H1 (cell line): ENCODE measurements at regions not wholly inside any gene's neighbourhood (a gene's known extent, or its start where the extent isn't known, plus 50 kb on each side); places are given as distances from the start of the nearest gene placed in this dataset.

Experiments
- SP4 ChIP-seq: IDR thresholded peaks from 2 replicates; pipeline ENCODE4 v1.6.1; 2012; ENCODE audit warnings: low read length, inconsistent platforms
- TF ChIP-seq, protein P1 (sequence below): IDR thresholded peaks from 2 replicates; pipeline ENCODE4 v1.6.1; 2011; ENCODE audit warnings: low read depth, mild to moderate bottlenecking, low read length; ENCODE audit not compliant: insufficient read depth

DNA sequence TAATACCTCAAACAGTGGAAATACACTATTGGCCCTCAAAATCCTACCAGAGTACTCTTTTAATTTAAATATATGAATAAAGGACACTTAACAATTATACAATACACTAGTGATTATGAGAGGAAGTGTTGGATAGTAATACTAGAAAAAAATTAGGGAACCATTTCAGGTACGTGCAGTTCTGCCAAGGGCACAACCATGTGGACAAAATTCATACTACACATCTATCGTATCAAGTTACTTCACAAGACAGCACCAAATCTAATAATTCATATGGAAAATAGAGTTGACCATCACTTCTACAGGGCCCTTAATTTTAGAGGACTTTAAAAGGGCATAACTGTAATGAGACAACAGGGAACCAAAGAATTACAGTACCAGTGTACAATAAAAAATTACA, 69.2 kb upstream of the ZCCHC13 start (continued):
- TF ChIP-seq SP4 = no peak
- TF ChIP-seq, protein P1, sequence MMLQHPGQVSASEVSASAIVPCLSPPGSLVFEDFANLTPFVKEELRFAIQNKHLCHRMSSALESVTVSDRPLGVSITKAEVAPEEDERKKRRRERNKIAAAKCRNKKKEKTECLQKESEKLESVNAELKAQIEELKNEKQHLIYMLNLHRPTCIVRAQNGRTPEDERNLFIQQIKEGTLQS = no peak
